Fibroblast of skin of left biceps (primary cell): ENCODE measurements at regions not wholly inside any gene's neighbourhood (a gene's known extent, or its start where the extent isn't known, plus 50 kb on each side); places are given as distances from the start of the nearest gene placed in this dataset.
"Not testable (repeated sequence)": the region's sequence is repeated elsewhere in the genome, so short reads cannot be mapped to it uniquely, and the experiment has no call there.

Source experiments
- DNase-seq, 2 experiments: peaks; one replicate each; pipeline ENCODE4 v3.0.0-alpha.2; 2013; ENCODE audit warnings: low read depth in 2 of 2

GRCh38 chr2:163949693-163950092, 213.9 kb upstream of the FIGN start:
- DNase-seq = no peak

GRCh38 chr2:163944347-163944737, 208.5 kb upstream of the FIGN start:
- DNase-seq = no peak

- no peak for DNase-seq
Observed at GRCh38 chr2:163943403-163944346, 207.9 kb upstream of the FIGN start.

- no peak for DNase-seq
Observed at GRCh38 chr2:163934131-163934530, 198.3 kb upstream of the FIGN start.

GRCh38 chr2:163919717-163920116, 183.9 kb upstream of the FIGN start:
- DNase-seq = no peak

- DNase-seq = not testable (repeated sequence)
Observed at GRCh38 chr2:163914486-163914885, 178.7 kb upstream of the FIGN start.

GRCh38 chr2:163913532-163913944, 177.7 kb upstream of the FIGN start:
- not testable (repeated sequence) for DNase-seq

- no peak for DNase-seq
Observed at GRCh38 chr2:163909411-163910080, 173.7 kb upstream of the FIGN start.

GRCh38 chr2:163906410-163906809, 170.6 kb upstream of the FIGN start:
- no peak for DNase-seq

- no peak for DNase-seq
Observed at GRCh38 chr2:163897799-163898198, 162.0 kb upstream of the FIGN start.

GRCh38 chr2:163893444-163893843, 157.6 kb upstream of the FIGN start:
- DNase-seq = not testable (repeated sequence)

GRCh38 chr2:163888591-163888990, 152.8 kb upstream of the FIGN start:
- DNase-seq = no peak

- no peak for DNase-seq
Observed at GRCh38 chr2:163887182-163887581, 151.4 kb upstream of the FIGN start.

GRCh38 chr2:163884416-163884815, 148.6 kb upstream of the FIGN start:
- DNase-seq = no peak

- no peak for DNase-seq
Observed at GRCh38 chr2:163878718-163879117, 142.9 kb upstream of the FIGN start.

- DNase-seq = peak; percentile 12 to 13
Observed at GRCh38 chr2:163877316-163877715, 141.5 kb upstream of the FIGN start.

GRCh38 chr2:163863073-163863472, 127.3 kb upstream of the FIGN start:
- DNase-seq = no peak

GRCh38 chr2:163859951-163860350, 124.1 kb upstream of the FIGN start:
- DNase-seq = no peak

- DNase-seq = no peak
Observed at GRCh38 chr2:163856941-163857340, 121.1 kb upstream of the FIGN start.

- no peak for DNase-seq
Observed at GRCh38 chr2:163852616-163853015, 116.8 kb upstream of the FIGN start.

GRCh38 chr2:163849756-163850435, 114.1 kb upstream of the FIGN start:
- DNase-seq = no peak

GRCh38 chr2:163838890-163839289, 103.1 kb upstream of the FIGN start:
- DNase-seq = no peak
